Spleen (tissue), 11 donors: ENCODE measurements at regions not wholly inside any gene's neighbourhood (a gene's known extent, or its start where the extent isn't known, plus 50 kb on each side); places are given as distances from the start of the nearest gene placed in this dataset.

Source experiments
- DNase-seq: peaks from one replicate; pipeline ENCODE4 v3.0.0-alpha.2; 2020
- H3K27ac ChIP-seq, 8 donors: fragments of 200-600 bp; sonication (generic) in 7 of 8; 1 replicate in 4 of 8; 2 replicates in 4 of 8; pipeline versions ENCODE4 v1.5.0 to v1.8.0; 2016 to 2021; ENCODE audit warnings: inconsistent platforms in 4 of 8, mild to moderate bottlenecking in 4 of 8, moderate library complexity in 1 of 8
- H3K27me3 ChIP-seq, 7 donors: fragments of 200-600 bp; sonication (generic) in 6 of 7; replicated peaks in 1 of 7; 1 replicate in 4 of 7; 2 replicates in 3 of 7; pipeline versions ENCODE4 v1.5.0 to v1.8.0; 2016 to 2021; ENCODE audit warnings: inconsistent platforms in 3 of 7, mild to moderate bottlenecking in 1 of 7
- H3K36me3 ChIP-seq, 6 donors: fragments of 200-600 bp; sonication (generic) in 5 of 6; 1 replicate in 4 of 6; 2 replicates in 2 of 6; pipeline versions ENCODE4 v1.5.0 to v1.8.0; 2016 to 2021; ENCODE audit warnings: inconsistent platforms in 2 of 6
- H3K4me1 ChIP-seq, 6 donors: fragments of 200-600 bp; sonication (generic) in 5 of 6; 1 replicate in 3 of 6; 2 replicates in 3 of 6; pipeline versions ENCODE4 v1.5.0 to v1.8.0; 2016 to 2021; ENCODE audit warnings: inconsistent platforms in 3 of 6
- H3K4me3 ChIP-seq, 8 donors: fragments of 200-600 bp; sonication (generic) in 7 of 8; 1 replicate in 4 of 8; 2 replicates in 4 of 8; pipeline versions ENCODE4 v1.5.0 to v1.8.0; 2016 to 2021; ENCODE audit warnings: inconsistent platforms in 4 of 8, mild to moderate bottlenecking in 4 of 8, moderate library complexity in 2 of 8
- H3K9me3 ChIP-seq, 8 donors: fragments of 200-600 bp; sonication (generic) in 7 of 8; 1 replicate in 4 of 8; 2 replicates in 4 of 8; pipeline versions ENCODE4 v1.5.0 to v1.8.0; 2016 to 2021; ENCODE audit warnings: inconsistent platforms in 4 of 8
- CTCF ChIP-seq, 11 experiments: fragments of 200-600 bp in 7 of 11; fragments of 450-650 bp in 4 of 11; sonication (generic) in 4 of 11; IDR thresholded peaks in 8 of 11; conservative IDR thresholded peaks in 3 of 11; 1 replicate in 7 of 11; 2 replicates in 4 of 11; pipeline versions ENCODE4 v1.4.0 to v1.8.0; 2016 to 2021; ENCODE audit warnings: antibody characterized with exemption in 11 of 11, inconsistent platforms in 4 of 11, mild to moderate bottlenecking in 1 of 11
- POLR2A ChIP-seq, 3 donors: fragments of 450-650 bp; IDR thresholded peaks; one replicate each; pipeline ENCODE4 v1.5.1; 2017; ENCODE audit warnings: antibody characterized with exemption in 3 of 3, mild to moderate bottlenecking in 1 of 3
- POLR2AphosphoS5 ChIP-seq, 3 donors: sonication (generic); formaldehyde crosslinking; IDR thresholded peaks; one replicate each; pipeline ENCODE4 v1.5.1; 2017; ENCODE audit warnings: antibody characterized with exemption in 3 of 3
- WGBS, 5 donors: extraction: QIAGEN DNeasy Blood & Tissue Kit in 3 of 5; methylation state at CpG; one replicate each; pipeline versions ENCODE4 v1.1.5 to v1.1.7; 2013 to 2018; 5-methylcytosine and 5-hydroxymethylcytosine counted together
- intact Hi-C: fragments of 100-400 bp; cut with DNase I; formaldehyde crosslinking; loops from one replicate; pipeline ENCODE4 v1.15.0; 2023; ENCODE audit warnings: low total_unique reads
- small RNA-seq, 4 donors: library from RNA; depleted of rRNA; stranded (forward); fragments of <200 nt; gene quantifications; one replicate each; pipeline ENCODE3, GENCODE V24; 2016
- donor health status: healthy with polysubstance abuse.
- donor health status: DM: no; HTN: no; CAD: no; lungs with moderate emphysema.
- donor health status: DM: no; HTN: no; CAD: no.
- donor health status: Bipolar disorder and iron deficiency.
- donor health status: healthy.
- donor health status: DM: no; HTN: no; CAD: no.
- donor health status: DM: yes; HTN: yes; CAD: no.

DNA sequence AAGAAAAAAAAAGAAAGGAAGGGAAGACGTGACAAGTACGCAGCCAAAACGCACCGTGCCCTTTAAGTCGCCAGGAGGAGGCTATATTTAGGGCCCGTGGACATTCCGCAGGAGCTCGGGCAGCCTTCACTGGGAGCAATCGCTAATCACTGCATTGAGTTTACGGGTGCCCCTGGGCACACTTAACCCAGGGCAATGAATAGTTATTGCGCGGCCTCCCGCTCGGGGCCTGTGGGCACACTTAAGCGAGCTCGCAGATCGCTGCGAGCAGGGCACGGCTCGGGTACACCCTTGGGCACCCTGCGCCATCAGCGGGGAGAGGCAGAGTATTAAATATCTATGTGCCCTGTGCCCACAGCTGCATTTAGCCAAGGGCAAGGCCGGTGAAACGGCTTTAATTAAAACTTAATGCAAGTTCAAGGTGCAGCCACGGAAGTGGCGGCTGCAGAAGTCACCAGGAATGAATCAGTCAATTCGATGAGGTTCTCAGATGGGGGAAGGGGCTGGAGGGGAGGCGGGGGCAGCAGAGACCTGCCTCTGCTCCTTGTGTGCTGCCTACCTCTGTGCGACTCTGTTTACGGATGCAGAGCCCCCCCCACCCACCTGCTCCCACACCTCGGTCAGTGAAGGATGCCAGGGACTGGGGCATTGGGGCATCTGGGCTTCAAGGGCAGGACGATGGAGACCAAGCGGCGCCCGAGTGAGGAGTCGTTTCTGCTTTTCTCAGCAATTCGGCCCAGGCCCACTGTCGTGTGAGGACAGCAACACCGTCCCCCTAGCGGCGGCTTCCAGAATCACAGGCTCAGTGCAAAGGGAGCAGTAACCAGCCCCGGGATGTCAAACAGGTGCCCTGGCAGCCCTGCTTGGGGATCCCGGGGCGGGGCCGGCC is 51.8 kb upstream of the TARDBP start:
- 56 to 73% (median 59%) methylated on average over 32 to 45 of the region's 45 CpGs for WGBS, 5 donors
- H3K36me3 ChIP-seq: no peaks in the 10 kb centered on the region
- intact Hi-C loops: no loop called here

DNA sequence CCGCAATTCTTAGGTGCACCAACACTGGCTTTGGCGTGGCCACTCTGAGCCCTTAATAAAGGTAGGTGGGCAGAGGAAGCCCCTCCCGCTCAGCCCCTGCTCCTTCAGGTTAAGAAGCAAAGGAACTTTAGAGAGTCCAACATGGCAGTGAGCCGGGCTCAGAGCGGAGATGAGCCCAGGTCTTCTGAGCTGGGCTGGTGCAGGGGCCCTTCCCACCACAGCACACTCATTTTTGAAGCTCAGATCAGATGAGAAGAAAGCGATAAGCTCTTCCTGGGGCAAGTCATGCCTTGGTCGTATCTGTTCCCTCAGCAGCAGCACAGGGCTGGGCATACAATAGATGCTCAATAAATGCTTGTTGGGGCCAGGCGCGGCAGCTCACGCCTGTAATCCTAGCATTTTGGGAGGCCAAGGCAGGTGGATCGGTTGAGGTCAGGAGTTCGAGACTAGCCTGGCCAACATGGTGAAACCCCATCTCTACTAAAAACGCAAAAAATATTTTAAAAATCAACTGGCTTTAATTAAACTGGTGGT is 51.1 kb upstream of the TARDBP start:
- H3K4me3 ChIP-seq: no peak overlapping the region
- TF ChIP-seq CTCF (IDR thresholded peaks at IDR 0.05 in 8 of 11, conservative IDR thresholded peaks at IDR 0.05 in 3 of 11) (peak in 6 of 11 experiments; percentile 14 to 63 (median 36)), POLR2A (IDR thresholded peaks at IDR 0.05) (no peak)
- peaks cover 0 to 30% (median 7%) of the 10 kb centered on the region in 7 donors for H3K27me3 ChIP-seq
- no peaks in the 10 kb centered on the region for H3K9me3 ChIP-seq
- 68 to 76% (median 71%) methylated on average over 11 to 13 of the region's 13 CpGs for WGBS, 5 donors
- intact Hi-C loops: no loop called here
- H3K36me3 ChIP-seq: no peaks in the 10 kb centered on the region
- H3K27ac ChIP-seq: no peak overlapping the region
- peaks cover 0 to 25% (median 23%) of the 10 kb centered on the region in 6 donors for H3K4me1 ChIP-seq
- DNase-seq: no peak

More for the DNA sequence above, 51.8 kb upstream of the TARDBP start:
- peak; percentile 94 for DNase-seq
- Histone ChIP-seq H3K27me3 (peaks cover 0 to 30% (median 7%) of the 10 kb centered on the region in 7 donors), H3K4me1 (peaks cover 0 to 18% (median 16%) of the 10 kb centered on the region in 6 donors), H3K4me3 (no peak overlapping the region), H3K27ac (no peak overlapping the region), H3K9me3 (no peaks in the 10 kb centered on the region)
- TF ChIP-seq CTCF (IDR thresholded peaks at IDR 0.05 in 8 of 11, conservative IDR thresholded peaks at IDR 0.05 in 3 of 11) (peak; percentile 53 to 91 (median 84)), POLR2AphosphoS5 (IDR thresholded peaks at IDR 0.05) (no peak)

DNA sequence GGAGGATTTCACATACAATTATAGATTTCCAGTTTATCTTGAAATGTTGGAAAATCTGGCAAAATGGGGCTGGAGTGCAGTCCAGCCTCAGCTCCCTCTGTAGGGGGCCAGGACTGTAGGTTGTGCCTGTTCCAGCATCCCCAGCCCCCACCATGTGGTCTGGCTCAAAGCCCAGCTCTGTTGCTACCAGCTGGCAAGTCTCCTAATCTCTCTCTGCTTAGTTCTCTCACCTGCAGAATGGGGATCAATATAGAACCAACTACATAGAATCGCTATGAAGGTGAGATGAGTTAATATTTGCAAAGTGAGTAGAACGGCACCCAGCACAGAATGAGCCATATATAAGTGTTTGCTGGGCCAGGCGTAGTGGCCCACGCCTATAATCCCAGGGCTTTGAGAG is 50.0 kb upstream of the TARDBP start:
- Histone ChIP-seq H3K36me3 (no peaks in the 10 kb centered on the region), H3K9me3 (no peaks in the 10 kb centered on the region), H3K4me3 (no peak overlapping the region), H3K4me1 (peaks cover 0 to 33% (median 25%) of the 10 kb centered on the region in 6 donors), H3K27me3 (peaks cover 0 to 30% (median 7%) of the 10 kb centered on the region in 7 donors), H3K27ac (no peak overlapping the region)
- no peak for DNase-seq
- WGBS, 5 donors: 72 to 84% (median 80%) methylated on average over 4 of the region's 4 CpGs
- intact Hi-C loops: no loop called here
- TF ChIP-seq CTCF (IDR thresholded peaks at IDR 0.05 in 8 of 11, conservative IDR thresholded peaks at IDR 0.05 in 3 of 11): no peak
- TF ChIP-seq POLR2AphosphoS5 (IDR thresholded peaks at IDR 0.05): no peak
- no peak for TF ChIP-seq POLR2A (IDR thresholded peaks at IDR 0.05)

Small RNA genes in the stretch of these regions (small RNA-seq; reads per million reads assigned to genes)
- gene HSPE1P24: 0 reads per million in 4 donors
